Uterus (tissue), 3 donors: ENCODE measurements at regions not wholly inside any gene's neighbourhood (a gene's known extent, or its start where the extent isn't known, plus 50 kb on each side); places are given as distances from the start of the nearest gene placed in this dataset.

Experiments used
- DNase-seq, 2 donors: peaks; one replicate each; pipeline ENCODE4 v3.0.0-alpha.2; 2019 to 2020
- H3K27ac ChIP-seq, 2 donors: fragments of 200-600 bp; sonication (generic); 1 replicate in 1 of 2; 2 replicates in 1 of 2; pipeline ENCODE4 v1.5.1; 2016 to 2018
- H3K27me3 ChIP-seq, 2 donors: fragments of 200-600 bp; sonication (generic); one replicate each; pipeline ENCODE4 v1.5.1; 2018 to 2019; ENCODE audit warnings: control low read depth in 1 of 2
- H3K36me3 ChIP-seq, 2 donors: fragments of 200-600 bp; sonication (generic); one replicate each; pipeline ENCODE4 v1.5.1; 2019; ENCODE audit warnings: control low read depth in 1 of 2
- H3K4me1 ChIP-seq, 2 donors: fragments of 200-600 bp; sonication (generic); one replicate each; pipeline ENCODE4 v1.5.1; 2018 to 2019; ENCODE audit warnings: control low read depth in 1 of 2
- H3K4me3 ChIP-seq, 2 donors: fragments of 200-600 bp; sonication (generic); 1 replicate in 1 of 2; 2 replicates in 1 of 2; pipeline ENCODE4 v1.5.1; 2018 to 2019; ENCODE audit warnings: mild to moderate bottlenecking in 1 of 2
- H3K9me3 ChIP-seq, 2 donors: fragments of 200-600 bp; sonication (generic); one replicate each; pipeline ENCODE4 v1.5.1; 2019; ENCODE audit warnings: control low read depth in 1 of 2
- CTCF ChIP-seq, 4 experiments: fragments of 200-600 bp in 2 of 4; fragments of 450-650 bp in 2 of 4; sonication (generic) in 2 of 4; IDR thresholded peaks; one replicate each; pipeline ENCODE4 v1.5.1; 2016 to 2019; ENCODE audit warnings: antibody characterized with exemption in 4 of 4, mild to moderate bottlenecking in 2 of 4, moderate library complexity in 1 of 4
- POLR2A ChIP-seq, 2 donors: fragments of 450-650 bp; IDR thresholded peaks; one replicate each; pipeline ENCODE4 v1.6.1; 2016; ENCODE audit warnings: antibody characterized with exemption in 2 of 2, mild to moderate bottlenecking in 1 of 2, moderate library complexity in 1 of 2
- intact Hi-C: fragments of 100-400 bp; cut with DNase I; formaldehyde crosslinking; loops from one replicate; pipeline ENCODE4 v1.15.1; 2023; ENCODE audit warnings: low total_unique reads
- donor health status: DM: yes; HTN: yes; CAD: no.

GRCh38 chr5:23028445-23029021, 175.4 kb upstream of the CDH12 start:
- H3K9me3 ChIP-seq: no peaks in the 10 kb centered on the region
- DNase-seq: no peak
- no peaks in the 10 kb centered on the region for H3K4me1 ChIP-seq
- TF ChIP-seq CTCF (IDR thresholded peaks at IDR 0.05): no peak
- TF ChIP-seq POLR2A (IDR thresholded peaks at IDR 0.05): no peak
- H3K4me3 ChIP-seq: no peak overlapping the region
- no peak overlapping the region for H3K27ac ChIP-seq
- intact Hi-C loops: no loop called here
- no peaks in the 10 kb centered on the region for H3K27me3 ChIP-seq
- no peaks in the 10 kb centered on the region for H3K36me3 ChIP-seq

- no peaks in the 10 kb centered on the region for H3K4me1 ChIP-seq
- DNase-seq: no peak
- intact Hi-C loops: no loop called here
- no peaks in the 10 kb centered on the region for H3K36me3 ChIP-seq
- no peaks in the 10 kb centered on the region for H3K9me3 ChIP-seq
- TF ChIP-seq CTCF (IDR thresholded peaks at IDR 0.05): no peak
- no peak for TF ChIP-seq POLR2A (IDR thresholded peaks at IDR 0.05)
- no peaks in the 10 kb centered on the region for H3K27me3 ChIP-seq
- no peak overlapping the region for H3K27ac ChIP-seq
- no peak overlapping the region for H3K4me3 ChIP-seq
These were observed 174.7 kb upstream of the CDH12 start for GRCh38 chr5:23027830-23028229.

- intact Hi-C loops: no loop called here
- H3K36me3 ChIP-seq: no peaks in the 10 kb centered on the region
- H3K9me3 ChIP-seq: no peaks in the 10 kb centered on the region
- no peaks in the 10 kb centered on the region for H3K27me3 ChIP-seq
- no peaks in the 10 kb centered on the region for H3K4me1 ChIP-seq
- no peak overlapping the region for H3K27ac ChIP-seq
- no peak for DNase-seq
- H3K4me3 ChIP-seq: no peak overlapping the region
- no peak for TF ChIP-seq POLR2A (IDR thresholded peaks at IDR 0.05)
- no peak for TF ChIP-seq CTCF (IDR thresholded peaks at IDR 0.05)
These were observed 174.2 kb upstream of the CDH12 start for GRCh38 chr5:23027331-23027730.

GRCh38 chr5:23026252-23027170, 173.4 kb upstream of the CDH12 start:
- Histone ChIP-seq H3K4me3 (no peak overlapping the region), H3K4me1 (no peaks in the 10 kb centered on the region), H3K27ac (no peak overlapping the region), H3K9me3 (no peaks in the 10 kb centered on the region), H3K36me3 (no peaks in the 10 kb centered on the region), H3K27me3 (no peaks in the 10 kb centered on the region)
- intact Hi-C loops: no loop called here
- TF ChIP-seq POLR2A (IDR thresholded peaks at IDR 0.05) (no peak), CTCF (IDR thresholded peaks at IDR 0.05) (no peak)
- DNase-seq: no peak

GRCh38 chr5:23025629-23026233, 172.6 kb upstream of the CDH12 start:
- no peak overlapping the region for H3K27ac ChIP-seq
- H3K9me3 ChIP-seq: no peaks in the 10 kb centered on the region
- no peak overlapping the region for H3K4me3 ChIP-seq
- TF ChIP-seq POLR2A (IDR thresholded peaks at IDR 0.05) (no peak), CTCF (IDR thresholded peaks at IDR 0.05) (no peak)
- no peaks in the 10 kb centered on the region for H3K4me1 ChIP-seq
- H3K27me3 ChIP-seq: no peaks in the 10 kb centered on the region
- DNase-seq: no peak
- intact Hi-C loops: no loop called here
- H3K36me3 ChIP-seq: no peaks in the 10 kb centered on the region
